ENCODE measurements at regions not wholly inside any gene's neighbourhood (a gene's known extent, or its start where the extent isn't known, plus 50 kb on each side); places are given as distances from the start of the nearest gene placed in this dataset.

DNA sequence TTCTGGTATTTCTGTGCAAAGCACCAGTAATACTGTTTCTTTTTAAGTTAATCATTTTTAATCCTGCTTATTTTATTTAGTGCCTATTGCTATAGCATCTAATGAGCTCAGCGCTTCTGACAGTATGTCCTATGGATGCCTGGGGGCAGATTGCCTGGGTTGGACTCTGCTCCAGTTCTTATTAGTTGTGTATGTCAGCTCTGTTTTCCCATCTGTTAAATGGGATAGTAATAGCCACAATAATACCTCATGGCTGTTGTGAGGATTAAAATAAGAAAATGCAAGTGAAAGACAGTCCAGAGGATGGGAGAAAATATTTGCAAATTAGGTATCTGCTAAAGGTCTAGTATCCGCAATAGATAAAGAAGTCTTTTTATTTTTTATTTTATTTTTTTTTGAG is 87.0 kb downstream of the UTRN start:
- TF ChIP-seq USF1 (IDR thresholded peaks at IDR 0.05) = no peak
- no peak for TF ChIP-seq FOXM1 (IDR thresholded peaks at IDR 0.05; ENCODE audit: borderline replicate concordance, low read depth)
- no peak for TF ChIP-seq RAD21 (IDR thresholded peaks at IDR 0.05; ENCODE audit: low read depth)
- no peak for TF ChIP-seq YY1 (IDR thresholded peaks at IDR 0.05; ENCODE audit: low read depth)
- no peak for TF ChIP-seq REST (IDR thresholded peaks at IDR 0.05; ENCODE audit: low read depth)
- TF ChIP-seq NFIC (IDR thresholded peaks at IDR 0.05) = no peak
- TF ChIP-seq CREB1 (IDR thresholded peaks at IDR 0.05; ENCODE audit: low read depth) = no peak
- no peak for TF ChIP-seq CEBPB (IDR thresholded peaks at IDR 0.05)
- TF ChIP-seq, protein P1, sequence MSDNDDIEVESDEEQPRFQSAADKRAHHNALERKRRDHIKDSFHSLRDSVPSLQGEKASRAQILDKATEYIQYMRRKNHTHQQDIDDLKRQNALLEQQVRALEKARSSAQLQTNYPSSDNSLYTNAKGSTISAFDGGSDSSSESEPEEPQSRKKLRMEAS (IDR thresholded peaks at IDR 0.05) = no peak
- TF ChIP-seq TEAD4 (IDR thresholded peaks at IDR 0.05) = no peak
- no peak for TF ChIP-seq EGR1 (IDR thresholded peaks at IDR 0.05)
- no peak for TF ChIP-seq ZBTB7A (IDR thresholded peaks at IDR 0.05; ENCODE audit: low read depth)
- no peak for TF ChIP-seq TCF12 (IDR thresholded peaks at IDR 0.05; ENCODE audit: low read depth)

DNA sequence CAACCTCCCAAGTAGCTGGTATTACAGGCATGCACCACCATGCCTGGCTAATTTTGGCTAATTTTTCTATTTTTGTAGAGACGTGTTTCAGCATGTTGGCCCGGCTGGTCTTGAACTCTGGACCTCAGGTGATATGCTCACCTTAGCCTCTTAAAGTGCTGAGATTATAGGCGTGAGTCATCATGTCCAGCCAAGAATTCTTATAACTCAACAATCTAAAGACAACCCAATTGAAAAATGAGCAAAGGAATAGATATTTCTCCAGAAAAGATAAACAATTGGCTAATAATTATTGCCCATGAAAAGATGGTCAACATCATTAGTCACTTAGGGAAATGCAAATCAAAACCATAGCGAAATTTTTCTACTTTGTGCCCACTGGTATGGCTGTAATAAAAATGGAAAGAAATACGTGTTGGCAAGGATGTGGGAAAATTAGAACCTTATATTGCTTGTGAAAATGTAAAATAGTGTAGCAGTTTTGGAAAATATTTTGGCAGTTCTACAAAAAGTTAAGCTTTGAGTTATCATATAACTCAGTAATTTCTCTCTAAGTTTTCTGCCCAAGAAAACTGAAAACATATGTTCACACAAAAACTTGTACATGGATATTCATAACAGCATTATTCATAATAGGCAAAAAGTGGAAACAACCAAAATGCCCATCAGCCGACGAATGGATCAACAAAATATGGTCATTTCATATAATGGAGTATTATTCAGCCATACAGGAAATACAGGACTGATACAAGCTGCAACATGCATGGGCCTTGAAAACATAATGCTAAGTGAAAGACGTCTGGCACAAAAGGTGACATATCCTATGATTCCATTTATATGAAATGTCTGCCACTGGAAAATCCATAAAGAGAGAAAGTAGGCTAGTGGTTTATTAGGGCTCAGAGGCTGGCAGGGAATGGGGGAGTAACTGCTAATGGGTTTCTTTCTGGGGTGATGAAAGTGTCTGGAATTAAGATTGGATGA is 87.8 kb downstream of the UTRN start:
- TF ChIP-seq TCF12 (IDR thresholded peaks at IDR 0.05; ENCODE audit: low read depth) = no peak
- TF ChIP-seq EGR1 (IDR thresholded peaks at IDR 0.05) = no peak
- TF ChIP-seq ZBTB7A (IDR thresholded peaks at IDR 0.05; ENCODE audit: low read depth) = no peak
- TF ChIP-seq CREB1 (IDR thresholded peaks at IDR 0.05; ENCODE audit: low read depth) = no peak
- no peak for TF ChIP-seq NFIC (IDR thresholded peaks at IDR 0.05)
- TF ChIP-seq, protein P1 (IDR thresholded peaks at IDR 0.05) = no peak

GRCh38 chr6:144377586-144378210 is 92.6 kb downstream of the UTRN start:
- TF ChIP-seq TEAD4 (IDR thresholded peaks at IDR 0.05) = no peak

DNA sequence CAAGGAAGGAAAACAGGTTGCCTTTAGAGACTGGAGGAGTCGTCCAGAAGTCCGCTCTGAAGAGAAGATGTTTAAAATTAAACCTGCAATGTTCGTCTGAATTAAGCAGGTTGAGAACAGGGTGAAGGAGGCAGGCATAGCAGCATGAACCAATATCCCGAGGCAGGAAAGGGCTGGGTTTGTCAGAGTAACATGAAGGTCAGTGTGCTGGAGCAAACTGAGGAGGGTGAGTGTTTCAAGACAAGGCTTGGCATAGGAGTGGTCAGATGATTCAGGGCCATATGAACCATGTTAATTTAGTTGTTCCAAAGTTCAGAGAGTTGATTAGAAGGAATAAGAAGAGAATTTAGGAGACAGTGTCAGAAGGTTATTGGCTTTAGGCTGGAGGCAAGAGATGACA is 93.3 kb downstream of the UTRN start:
- no peak for TF ChIP-seq NFIC (IDR thresholded peaks at IDR 0.05)
- TF ChIP-seq EP300 (IDR thresholded peaks at IDR 0.05; ENCODE audit: borderline replicate concordance) = no peak
- TF ChIP-seq TAF1 (IDR thresholded peaks at IDR 0.05; ENCODE audit: low read depth) = no peak
- TF ChIP-seq CEBPB (IDR thresholded peaks at IDR 0.05) = no peak
- TF ChIP-seq USF1 (IDR thresholded peaks at IDR 0.05) = no peak
- no peak for TF ChIP-seq YY1 (IDR thresholded peaks at IDR 0.05; ENCODE audit: low read depth)
- no peak for TF ChIP-seq REST (IDR thresholded peaks at IDR 0.05; ENCODE audit: low read depth)
- TF ChIP-seq FOXM1 (IDR thresholded peaks at IDR 0.05; ENCODE audit: borderline replicate concordance, low read depth) = no peak
- TF ChIP-seq, protein P1 (IDR thresholded peaks at IDR 0.05) = no peak
- no peak for TF ChIP-seq CREB1 (IDR thresholded peaks at IDR 0.05; ENCODE audit: low read depth)

- TF ChIP-seq EP300 (IDR thresholded peaks at IDR 0.05; ENCODE audit: borderline replicate concordance) (no peak), FOXM1 (IDR thresholded peaks at IDR 0.05; ENCODE audit: borderline replicate concordance, low read depth) (no peak), EGR1 (IDR thresholded peaks at IDR 0.05) (no peak), TAF1 (IDR thresholded peaks at IDR 0.05; ENCODE audit: low read depth) (no peak), USF1 (IDR thresholded peaks at IDR 0.05) (no peak), TCF12 (IDR thresholded peaks at IDR 0.05; ENCODE audit: low read depth) (no peak), YY1 (IDR thresholded peaks at IDR 0.05; ENCODE audit: low read depth) (no peak), ZBTB7A (IDR thresholded peaks at IDR 0.05; ENCODE audit: low read depth) (no peak)
- TF ChIP-seq, protein P1 (IDR thresholded peaks at IDR 0.05) = no peak
Measured at GRCh38 chr6:144379356-144379755, 94.2 kb downstream of the UTRN start.
